ENCODE measurements at regions not wholly inside any gene's neighbourhood (a gene's known extent, or its start where the extent isn't known, plus 50 kb on each side); places are given as distances from the start of the nearest gene placed in this dataset.

DNA sequence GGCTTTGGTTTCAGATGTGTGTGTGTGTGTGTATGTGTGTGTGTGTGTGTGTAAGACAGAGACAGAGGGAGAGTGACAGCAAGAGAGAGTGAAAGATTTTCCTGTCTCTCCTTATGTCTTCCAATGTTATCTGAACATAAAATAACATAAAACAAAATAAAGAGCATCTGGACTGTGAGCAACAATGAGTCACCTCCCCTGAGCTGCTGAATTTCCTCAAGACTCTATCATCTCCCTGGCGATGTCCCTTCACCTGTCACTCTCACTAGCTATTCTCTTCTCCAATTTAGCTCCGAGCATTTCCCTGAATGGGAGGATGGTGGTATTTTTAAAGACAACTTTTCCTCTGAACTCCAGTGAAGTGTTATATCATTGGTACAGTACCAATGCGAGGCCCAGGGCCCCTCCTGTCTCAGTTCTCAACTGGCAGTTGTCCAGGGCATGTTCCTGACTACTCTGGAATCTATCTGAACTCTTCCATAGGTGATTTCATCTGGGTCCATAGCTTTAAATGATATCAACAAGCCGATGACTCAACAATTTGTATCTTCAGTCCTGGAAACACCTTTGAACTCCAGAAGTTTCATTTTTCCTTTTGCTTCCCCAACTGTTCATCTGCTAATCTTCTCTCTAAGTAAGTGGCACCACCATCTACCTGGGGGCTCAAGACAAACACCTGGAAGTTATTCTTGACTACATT, 195.0 kb upstream of the CLNK start:
- no peak for DNase-seq (ENCODE audit: low spot score)
- TF ChIP-seq, protein P1, sequence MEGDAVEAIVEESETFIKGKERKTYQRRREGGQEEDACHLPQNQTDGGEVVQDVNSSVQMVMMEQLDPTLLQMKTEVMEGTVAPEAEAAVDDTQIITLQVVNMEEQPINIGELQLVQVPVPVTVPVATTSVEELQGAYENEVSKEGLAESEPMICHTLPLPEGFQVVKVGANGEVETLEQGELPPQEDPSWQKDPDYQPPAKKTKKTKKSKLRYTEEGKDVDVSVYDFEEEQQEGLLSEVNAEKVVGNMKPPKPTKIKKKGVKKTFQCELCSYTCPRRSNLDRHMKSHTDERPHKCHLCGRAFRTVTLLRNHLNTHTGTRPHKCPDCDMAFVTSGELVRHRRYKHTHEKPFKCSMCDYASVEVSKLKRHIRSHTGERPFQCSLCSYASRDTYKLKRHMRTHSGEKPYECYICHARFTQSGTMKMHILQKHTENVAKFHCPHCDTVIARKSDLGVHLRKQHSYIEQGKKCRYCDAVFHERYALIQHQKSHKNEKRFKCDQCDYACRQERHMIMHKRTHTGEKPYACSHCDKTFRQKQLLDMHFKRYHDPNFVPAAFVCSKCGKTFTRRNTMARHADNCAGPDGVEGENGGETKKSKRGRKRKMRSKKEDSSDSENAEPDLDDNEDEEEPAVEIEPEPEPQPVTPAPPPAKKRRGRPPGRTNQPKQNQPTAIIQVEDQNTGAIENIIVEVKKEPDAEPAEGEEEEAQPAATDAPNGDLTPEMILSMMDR (IDR thresholded peaks at IDR 0.05; ENCODE audit: extremely low read depth, missing control alignments): no peak

DNA sequence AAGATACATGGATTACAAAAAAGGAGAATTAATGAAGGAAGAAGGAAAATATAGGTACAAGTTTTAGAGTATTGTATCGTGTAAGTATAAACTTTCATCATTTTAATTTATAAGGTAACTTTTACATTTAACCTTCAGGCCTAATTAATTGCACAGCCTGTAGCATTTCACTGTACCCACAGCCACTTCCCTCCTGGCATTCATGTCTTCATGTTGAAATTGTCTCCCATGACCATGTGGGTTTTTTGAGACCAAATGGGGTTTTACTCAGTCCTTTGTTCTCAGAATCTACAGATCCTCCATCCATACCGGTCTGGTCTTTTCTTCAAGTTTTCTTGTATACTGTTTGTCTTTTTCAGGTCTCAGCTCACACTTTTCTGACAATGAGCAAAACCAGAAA, 194.3 kb upstream of the CLNK start:
- TF ChIP-seq, protein P1 (IDR thresholded peaks at IDR 0.05; ENCODE audit: extremely low read depth, missing control alignments): no peak
- no peak for DNase-seq (ENCODE audit: low spot score)

- TF ChIP-seq, protein P1 (IDR thresholded peaks at IDR 0.05; ENCODE audit: extremely low read depth, missing control alignments): no peak
- DNase-seq (ENCODE audit: low spot score): no peak
Measured at GRCh38 chr4:10877076-10877475, 192.5 kb upstream of the CLNK start.

GRCh38 chr4:10875144-10875799, 190.7 kb upstream of the CLNK start:
- DNase-seq (ENCODE audit: low spot score): no peak
- TF ChIP-seq, protein P1 (IDR thresholded peaks at IDR 0.05; ENCODE audit: extremely low read depth, missing control alignments): no peak

DNA sequence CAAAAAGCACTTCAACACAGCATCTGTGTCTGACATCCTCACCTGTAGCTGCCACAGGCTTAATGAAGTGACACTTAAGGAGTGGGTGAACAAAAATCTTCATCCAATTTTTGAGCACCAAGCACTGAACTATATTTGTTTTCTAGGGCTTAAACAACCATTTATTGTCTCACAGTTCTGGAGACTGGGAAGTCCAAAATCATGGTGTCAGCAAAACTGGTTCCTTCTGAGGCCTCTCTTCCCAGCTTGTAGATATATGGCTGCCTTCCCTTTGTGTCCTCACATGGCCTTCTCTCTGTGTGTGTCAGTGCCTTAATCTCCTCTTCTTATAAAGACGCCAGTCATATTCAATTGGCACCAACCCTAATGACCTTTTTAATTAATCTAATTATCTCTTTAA, 189.2 kb upstream of the CLNK start:
- TF ChIP-seq, protein P1 (IDR thresholded peaks at IDR 0.05; ENCODE audit: extremely low read depth, missing control alignments): no peak
- DNase-seq (ENCODE audit: low spot score): no peak

GRCh38 chr4:10872833-10873517, 188.4 kb upstream of the CLNK start:
- DNase-seq (ENCODE audit: low spot score): peak; percentile 12
- TF ChIP-seq, protein P1 (IDR thresholded peaks at IDR 0.05; ENCODE audit: extremely low read depth, missing control alignments): no peak

- TF ChIP-seq, protein P1 (IDR thresholded peaks at IDR 0.05; ENCODE audit: extremely low read depth, missing control alignments): no peak
- no peak for DNase-seq (ENCODE audit: low spot score)
Measured at GRCh38 chr4:10866666-10867065, 182.1 kb upstream of the CLNK start.
